NCI-H1436 treated with DMSO at 0.1 percent for 48 hours (cell line): ENCODE measurements at regions not wholly inside any gene's neighbourhood (a gene's known extent, or its start where the extent isn't known, plus 50 kb on each side); places are given as distances from the start of the nearest gene placed in this dataset.

ENCODE experiments used
- DNase-seq: peaks from one replicate; lab custom pipeline; 2025; lab: John Stamatoyannopoulos, UW

- DNase-seq, result no peak
Measured at GRCh38 chr15:35596285-35596684, 50.3 kb upstream of the DPH6 start.

GRCh38 chr15:35602836-35603235 is 56.9 kb upstream of the DPH6 start:
- DNase-seq, result no peak

DNA sequence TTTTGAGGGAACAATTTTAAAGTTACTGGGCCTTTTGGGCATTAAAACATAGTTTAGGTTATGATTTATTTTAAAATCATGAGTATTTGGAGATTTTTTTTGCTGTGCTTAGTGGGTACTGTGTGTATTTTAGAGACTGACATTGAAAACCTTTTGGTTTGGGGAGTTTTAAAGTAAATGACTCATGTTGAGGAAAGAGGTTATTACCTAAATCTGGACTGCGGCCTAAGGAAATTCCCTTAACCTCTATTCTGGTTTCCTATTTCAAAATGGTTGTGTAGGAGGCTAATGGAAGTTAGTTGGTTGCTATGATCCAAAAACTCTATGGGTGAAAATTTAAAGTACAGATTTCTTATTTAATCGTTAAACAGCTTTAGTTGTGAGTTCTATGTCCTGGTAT is 57.3 kb upstream of the DPH6 start:
- no peak for DNase-seq

DNA sequence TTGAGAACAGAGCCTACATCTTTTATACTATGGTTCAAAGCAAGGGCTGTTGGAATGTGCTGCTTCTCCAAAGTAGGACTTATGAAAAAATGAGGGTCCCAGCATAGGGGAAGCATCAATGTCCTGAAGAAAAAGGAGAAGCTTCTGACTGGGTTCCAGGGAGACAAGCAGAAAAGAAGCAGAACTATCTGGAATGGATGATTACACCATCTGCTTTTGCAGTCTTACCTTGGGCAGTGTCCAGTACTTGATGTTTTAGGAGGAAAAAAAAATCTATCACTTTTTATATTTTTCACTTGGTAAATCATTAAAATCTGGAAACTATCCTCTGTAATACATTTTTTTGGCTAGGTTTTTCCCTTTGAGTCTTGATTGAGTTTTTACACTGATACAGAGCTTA is 57.9 kb upstream of the DPH6 start:
- no peak for DNase-seq

- DNase-seq, result no peak
Measured at GRCh38 chr15:35605764-35606449, 59.9 kb upstream of the DPH6 start.

- no peak for DNase-seq
Measured at GRCh38 chr15:35606450-35606779, 60.5 kb upstream of the DPH6 start.

- DNase-seq, result no peak
Measured at GRCh38 chr15:35616498-35617271, 70.7 kb upstream of the DPH6 start.

GRCh38 chr15:35618260-35619188 is 72.6 kb upstream of the DPH6 start:
- no peak for DNase-seq

- DNase-seq, result no peak
Measured at GRCh38 chr15:35622641-35623340, 76.8 kb upstream of the DPH6 start.

DNA sequence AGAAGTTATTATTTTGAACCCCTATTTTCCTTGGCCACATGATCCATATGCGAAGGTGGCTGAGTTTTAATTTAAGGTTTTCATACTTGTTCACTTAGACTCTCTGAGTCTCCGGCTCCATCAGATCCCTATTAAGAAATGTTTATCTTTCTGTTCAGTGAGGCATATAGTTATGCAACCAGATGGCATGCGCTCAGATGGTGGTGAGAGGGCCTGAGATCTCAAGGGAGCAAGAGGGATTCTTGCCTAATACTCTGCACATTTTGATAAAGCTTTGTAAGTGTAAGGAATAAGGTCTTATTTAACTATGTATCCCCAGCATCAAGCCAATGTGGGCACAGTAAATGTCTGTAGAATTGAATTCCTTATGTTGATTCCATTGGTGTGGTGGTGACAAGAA is 78.9 kb upstream of the DPH6 start:
- no peak for DNase-seq

- no peak for DNase-seq
Measured at GRCh38 chr15:35626571-35627318, 80.8 kb upstream of the DPH6 start.

DNA sequence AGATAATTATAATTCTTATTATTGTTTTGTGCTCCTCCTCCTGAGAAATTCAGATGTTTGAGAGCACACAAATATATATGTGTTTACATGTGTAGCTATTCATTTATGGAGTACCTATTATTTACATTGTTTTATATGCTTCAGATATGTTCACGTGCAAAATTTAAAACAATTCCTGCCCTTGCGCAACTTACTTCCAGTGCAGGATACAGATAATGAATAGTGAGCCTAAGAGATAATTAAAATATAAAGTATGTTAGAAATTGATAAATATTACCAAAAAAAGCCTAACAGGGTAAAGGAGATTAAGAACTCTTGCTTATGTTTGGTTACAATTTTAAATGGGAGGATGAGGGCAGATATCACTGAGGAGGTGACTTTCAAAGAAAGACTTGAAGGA is 81.7 kb upstream of the DPH6 start:
- no peak for DNase-seq

DNA sequence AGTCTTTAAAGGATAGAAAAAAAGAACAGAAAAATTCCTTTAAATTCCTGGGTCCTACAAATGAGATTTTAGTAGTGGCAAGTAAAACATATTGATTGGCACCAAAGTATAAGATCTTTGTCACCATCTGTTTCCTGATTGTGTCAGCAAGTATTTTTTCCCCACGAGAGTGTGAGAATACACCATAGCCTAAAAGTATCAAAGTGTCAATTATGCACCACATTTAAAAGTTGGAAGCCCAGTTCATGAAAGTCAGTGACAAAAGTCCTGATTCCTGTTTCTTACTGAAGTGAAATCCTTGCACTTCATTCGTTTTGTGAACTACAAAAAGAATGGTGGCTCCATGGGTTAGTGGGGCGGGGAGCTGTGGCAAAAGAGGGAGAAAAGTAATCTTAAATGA is 83.8 kb upstream of the DPH6 start:
- no peak for DNase-seq

GRCh38 chr15:35630532-35630931 is 84.6 kb upstream of the DPH6 start:
- no peak for DNase-seq

DNA sequence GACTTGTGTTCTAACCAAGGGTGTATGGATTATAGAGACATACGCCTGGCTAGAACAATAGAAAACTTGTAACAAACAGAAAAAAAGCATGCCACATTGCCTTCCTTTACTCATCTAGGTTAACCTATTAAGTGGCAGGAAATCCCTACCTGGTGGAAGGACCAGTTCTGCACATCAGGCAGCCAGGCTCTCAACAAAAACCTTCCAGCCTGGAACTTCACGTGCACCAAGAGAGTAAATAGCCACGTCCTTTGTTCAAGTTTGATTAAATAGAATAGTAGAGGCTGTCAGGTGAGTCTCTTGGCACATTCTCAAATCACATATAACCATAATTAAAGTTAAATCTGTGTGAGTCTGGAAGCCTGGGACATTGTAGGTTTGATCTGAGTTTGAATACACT is 85.0 kb upstream of the DPH6 start:
- no peak for DNase-seq

DNA sequence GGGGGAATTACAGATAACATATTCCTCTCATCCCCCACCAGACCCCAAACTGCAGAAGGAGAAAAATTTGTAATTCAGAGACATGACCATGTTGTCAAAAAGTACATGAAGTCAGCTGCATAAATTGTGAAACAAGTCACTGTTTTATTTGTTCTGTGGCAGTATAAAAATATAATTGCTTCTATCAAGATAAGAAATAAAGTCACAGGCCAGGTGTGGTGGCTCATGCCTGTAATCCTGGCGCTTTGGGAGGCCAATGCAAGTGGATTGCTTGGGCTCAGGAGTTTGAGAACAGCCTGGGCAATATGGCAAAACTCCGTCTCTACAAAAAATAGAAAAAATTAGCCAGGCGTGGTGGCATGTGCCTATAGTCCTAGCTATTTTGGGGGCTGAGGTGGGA is 87.7 kb upstream of the DPH6 start:
- no peak for DNase-seq

GRCh38 chr15:35646790-35647189 is 100.8 kb upstream of the DPH6 start:
- no peak for DNase-seq

GRCh38 chr15:35647303-35647702 is 101.3 kb upstream of the DPH6 start:
- DNase-seq, result no peak

- no peak for DNase-seq
Measured at GRCh38 chr15:35648941-35649340, 103.0 kb upstream of the DPH6 start.

DNA sequence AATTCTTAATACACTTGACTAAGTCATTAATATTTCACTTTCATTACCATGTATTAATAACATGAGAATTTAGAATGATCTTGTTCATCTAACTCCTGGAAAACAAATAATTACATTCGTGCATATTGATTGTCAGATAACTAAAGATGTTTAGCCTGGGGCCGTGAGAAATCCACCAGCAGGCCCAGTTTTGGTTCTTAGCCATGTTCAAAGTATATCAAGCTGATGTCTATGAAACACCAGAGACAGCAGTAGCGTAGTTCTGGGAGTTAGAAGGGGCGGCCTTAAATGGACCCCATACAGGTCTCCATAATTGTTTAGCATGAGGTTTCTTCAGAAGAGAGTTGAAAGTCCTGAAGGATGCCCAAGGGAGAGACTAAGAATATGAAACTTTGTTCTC is 103.6 kb upstream of the DPH6 start:
- no peak for DNase-seq

- DNase-seq, result no peak
Measured at GRCh38 chr15:35654332-35654731, 108.4 kb upstream of the DPH6 start.
